Adrenal gland (tissue), 5 donors: ENCODE measurements at regions not wholly inside any gene's neighbourhood (a gene's known extent, or its start where the extent isn't known, plus 50 kb on each side); places are given as distances from the start of the nearest gene placed in this dataset.

Source experiments
- POLR2A ChIP-seq, 2 donors: fragments of 450-650 bp; IDR thresholded peaks; one replicate each; pipeline ENCODE4 v1.6.1; 2017; ENCODE audit warnings: antibody characterized with exemption in 2 of 2, mild to moderate bottlenecking in 2 of 2, moderate library complexity in 1 of 2
- TF ChIP-seq, protein P1 (sequence below), 6 experiments: fragments of 450-650 bp in 4 of 6; fragments of 200-600 bp in 2 of 6; sonication (generic) in 1 of 6; IDR thresholded peaks; 1 replicate in 5 of 6; 2 replicates in 1 of 6; pipeline versions ENCODE4 v1.5.1 to v1.8.0; 2016 to 2021; ENCODE audit warnings: antibody characterized with exemption in 6 of 6, mild to moderate bottlenecking in 2 of 6, moderate library complexity in 1 of 6
- donor health status: DM: no; HTN: no; CAD: no.

DNA sequence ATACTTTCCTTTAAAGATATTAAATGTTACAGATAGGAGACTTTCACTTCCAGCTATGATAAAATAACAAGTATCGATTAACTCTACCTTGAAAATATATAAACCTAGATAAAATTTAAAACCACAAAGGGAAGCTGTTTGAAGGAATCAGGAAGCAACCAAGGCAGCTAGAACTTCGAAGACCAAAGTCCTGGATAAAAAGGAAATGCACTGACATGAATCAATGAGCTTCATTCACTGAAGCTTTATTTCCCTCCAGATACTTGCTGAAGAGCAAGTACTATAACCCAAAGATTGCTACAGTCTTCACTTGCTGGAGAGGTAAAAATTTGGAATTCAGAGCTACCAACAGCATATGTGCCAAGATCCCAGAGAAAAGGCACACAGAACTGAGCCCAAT, 144.1 kb downstream of the PIK3R1 start:
- TF ChIP-seq POLR2A (IDR thresholded peaks at IDR 0.05): no peak
- TF ChIP-seq, protein P1, sequence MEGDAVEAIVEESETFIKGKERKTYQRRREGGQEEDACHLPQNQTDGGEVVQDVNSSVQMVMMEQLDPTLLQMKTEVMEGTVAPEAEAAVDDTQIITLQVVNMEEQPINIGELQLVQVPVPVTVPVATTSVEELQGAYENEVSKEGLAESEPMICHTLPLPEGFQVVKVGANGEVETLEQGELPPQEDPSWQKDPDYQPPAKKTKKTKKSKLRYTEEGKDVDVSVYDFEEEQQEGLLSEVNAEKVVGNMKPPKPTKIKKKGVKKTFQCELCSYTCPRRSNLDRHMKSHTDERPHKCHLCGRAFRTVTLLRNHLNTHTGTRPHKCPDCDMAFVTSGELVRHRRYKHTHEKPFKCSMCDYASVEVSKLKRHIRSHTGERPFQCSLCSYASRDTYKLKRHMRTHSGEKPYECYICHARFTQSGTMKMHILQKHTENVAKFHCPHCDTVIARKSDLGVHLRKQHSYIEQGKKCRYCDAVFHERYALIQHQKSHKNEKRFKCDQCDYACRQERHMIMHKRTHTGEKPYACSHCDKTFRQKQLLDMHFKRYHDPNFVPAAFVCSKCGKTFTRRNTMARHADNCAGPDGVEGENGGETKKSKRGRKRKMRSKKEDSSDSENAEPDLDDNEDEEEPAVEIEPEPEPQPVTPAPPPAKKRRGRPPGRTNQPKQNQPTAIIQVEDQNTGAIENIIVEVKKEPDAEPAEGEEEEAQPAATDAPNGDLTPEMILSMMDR (IDR thresholded peaks at IDR 0.05): no peak
